HTR-8/SVneo (cell line): ENCODE measurements at regions not wholly inside any gene's neighbourhood (a gene's known extent, or its start where the extent isn't known, plus 50 kb on each side); places are given as distances from the start of the nearest gene placed in this dataset.

Source experiments
- DNase-seq: peaks from one replicate; pipeline ENCODE4 v3.0.0; 2011; ENCODE audit warnings: low spot score, mixed read lengths; ENCODE audit not compliant: insufficient read length
- FAIRE-seq: peaks from 2 replicates; lab custom pipeline; 2011; peaks lifted over from hg19 to GRCh38; lab: Jason Lieb, UNC

GRCh38 chr15:66923438-66923881, 141.9 kb upstream of the SMAD3 start:
- DNase-seq (no peak), FAIRE-seq (peak; percentile 52)

DNA sequence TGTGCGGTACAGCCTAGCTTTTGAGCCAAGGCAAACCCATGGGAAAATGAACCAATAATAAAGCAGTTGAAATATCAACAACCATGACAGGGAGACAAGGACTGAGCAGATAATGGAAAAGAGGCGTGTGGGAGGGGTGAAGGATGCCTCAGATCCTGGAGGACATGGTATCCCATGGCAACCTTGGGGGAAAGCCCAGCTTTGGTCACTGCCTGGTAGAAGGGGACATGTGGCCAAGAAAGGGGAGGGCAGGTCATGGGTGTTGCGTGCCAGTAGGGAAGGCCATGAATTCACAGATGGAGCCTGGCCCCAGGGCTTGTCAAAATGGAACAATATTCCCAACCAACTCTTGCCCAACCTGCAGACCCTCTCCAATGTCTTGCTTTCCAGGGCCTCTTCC, 140.5 kb upstream of the SMAD3 start:
- no peak for FAIRE-seq
- no peak for DNase-seq

- FAIRE-seq = no peak
- DNase-seq = no peak
These were observed 139.7 kb upstream of the SMAD3 start for GRCh38 chr15:66925721-66926120.

DNA sequence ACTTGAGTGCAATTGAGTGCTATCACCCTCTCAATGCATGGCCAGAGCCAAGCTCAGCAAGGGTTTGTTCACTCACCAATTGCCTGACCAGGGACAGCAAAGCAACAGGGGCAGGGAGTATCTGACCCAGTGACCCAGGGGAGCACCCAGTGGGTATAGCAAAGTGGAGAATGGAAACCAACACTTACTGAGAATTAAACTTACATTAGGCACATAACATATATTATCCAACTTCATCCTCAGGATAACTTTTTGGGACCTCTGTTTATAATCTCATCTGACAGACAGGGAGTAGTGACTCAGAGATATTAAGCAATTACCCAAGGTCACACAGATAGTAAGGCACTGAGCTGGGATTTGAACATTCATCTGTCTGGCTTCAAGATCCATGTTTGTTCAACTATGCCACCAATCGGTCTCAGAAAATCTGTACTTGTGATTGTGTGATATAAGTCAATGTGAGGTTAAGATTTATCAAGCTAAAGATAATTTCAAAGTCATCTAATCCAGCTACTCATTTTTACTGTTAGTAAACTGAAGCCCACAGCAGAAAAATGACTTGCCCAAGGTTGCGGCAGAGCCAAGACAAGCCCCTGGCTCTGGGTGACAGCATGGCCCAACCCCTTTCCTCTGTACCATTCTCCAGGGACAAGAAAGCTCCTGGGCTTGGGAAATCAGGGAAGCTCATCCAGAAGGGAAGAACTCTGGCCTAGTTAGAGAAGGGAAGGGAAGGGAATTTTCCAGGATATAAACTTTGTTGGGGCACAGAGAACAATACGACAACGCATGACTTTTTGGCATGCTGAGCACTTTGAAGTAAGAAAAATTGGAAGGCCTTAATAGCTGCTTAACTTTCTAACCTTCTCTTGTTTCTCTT, 138.0 kb upstream of the SMAD3 start:
- FAIRE-seq (no peak), DNase-seq (no peak)

GRCh38 chr15:66928101-66928500, 137.3 kb upstream of the SMAD3 start:
- DNase-seq (no peak), FAIRE-seq (no peak)

DNA sequence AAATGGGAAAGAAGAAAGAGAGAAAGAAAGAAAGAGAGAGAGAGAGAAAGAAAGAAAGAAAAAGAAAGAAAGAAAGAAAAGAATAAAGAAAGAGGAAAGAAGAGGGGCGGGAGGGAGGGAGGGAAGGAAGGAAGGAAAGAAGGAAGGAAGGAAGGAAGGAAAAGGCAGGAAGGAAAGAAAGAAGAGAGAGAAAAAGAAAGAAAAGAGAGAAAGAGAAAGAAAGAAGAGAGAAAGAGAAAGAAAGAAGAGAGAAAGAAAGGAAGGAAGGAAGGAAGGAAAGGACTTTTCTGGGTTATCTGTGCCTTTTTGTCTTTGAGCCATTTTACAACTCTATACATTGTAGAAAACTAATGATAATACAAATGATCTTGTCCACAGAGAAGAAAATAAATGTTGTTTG, 136.6 kb upstream of the SMAD3 start:
- DNase-seq (no peak), FAIRE-seq (no peak)

- FAIRE-seq = no peak
- DNase-seq = no peak
These were observed 135.5 kb upstream of the SMAD3 start for GRCh38 chr15:66929843-66930402.

DNA sequence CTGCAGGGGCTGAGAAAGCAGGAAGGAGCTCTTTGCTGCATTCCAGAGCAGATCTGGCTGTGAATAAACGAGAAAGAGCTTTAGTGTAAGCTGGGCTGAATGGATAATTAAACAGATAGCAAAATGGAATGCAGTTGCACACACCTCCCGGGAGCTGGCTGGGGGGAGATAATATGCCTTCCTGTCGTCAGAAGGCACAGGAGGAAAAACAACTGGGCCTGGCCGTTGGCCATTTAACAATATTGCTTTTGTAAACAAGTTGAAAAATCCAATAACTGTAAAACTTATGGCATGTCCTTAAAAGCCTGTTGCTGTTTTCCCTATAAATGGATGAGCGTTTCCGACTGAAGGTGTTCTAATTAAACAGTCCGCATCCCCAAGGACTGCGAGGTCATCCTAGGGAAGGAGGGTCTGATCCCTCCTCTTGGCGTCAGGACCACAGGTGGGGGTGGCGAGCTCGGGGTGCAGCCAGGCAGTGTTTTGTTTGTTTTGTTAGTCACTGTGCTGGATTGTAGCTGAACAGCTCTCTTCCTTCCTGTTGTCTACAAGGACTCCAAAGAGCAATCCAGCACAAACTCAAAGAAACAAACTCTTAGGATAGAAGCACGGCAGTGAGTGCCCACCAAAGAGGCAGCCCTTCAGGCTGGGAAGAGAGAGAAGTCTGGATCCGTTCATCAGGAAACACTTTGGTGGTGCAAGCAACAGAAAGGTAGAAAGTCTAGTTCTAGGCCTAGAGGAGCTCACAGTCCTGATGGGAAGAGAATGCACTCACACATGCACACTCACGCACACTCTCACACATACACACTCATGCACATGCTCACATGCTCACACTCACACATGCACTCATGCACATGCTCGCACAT, 133.4 kb upstream of the SMAD3 start:
- FAIRE-seq (no peak), DNase-seq (peak; percentile 69)

GRCh38 chr15:66932634-66933024, 132.8 kb upstream of the SMAD3 start:
- DNase-seq = no peak
- FAIRE-seq = peak; percentile 85

DNA sequence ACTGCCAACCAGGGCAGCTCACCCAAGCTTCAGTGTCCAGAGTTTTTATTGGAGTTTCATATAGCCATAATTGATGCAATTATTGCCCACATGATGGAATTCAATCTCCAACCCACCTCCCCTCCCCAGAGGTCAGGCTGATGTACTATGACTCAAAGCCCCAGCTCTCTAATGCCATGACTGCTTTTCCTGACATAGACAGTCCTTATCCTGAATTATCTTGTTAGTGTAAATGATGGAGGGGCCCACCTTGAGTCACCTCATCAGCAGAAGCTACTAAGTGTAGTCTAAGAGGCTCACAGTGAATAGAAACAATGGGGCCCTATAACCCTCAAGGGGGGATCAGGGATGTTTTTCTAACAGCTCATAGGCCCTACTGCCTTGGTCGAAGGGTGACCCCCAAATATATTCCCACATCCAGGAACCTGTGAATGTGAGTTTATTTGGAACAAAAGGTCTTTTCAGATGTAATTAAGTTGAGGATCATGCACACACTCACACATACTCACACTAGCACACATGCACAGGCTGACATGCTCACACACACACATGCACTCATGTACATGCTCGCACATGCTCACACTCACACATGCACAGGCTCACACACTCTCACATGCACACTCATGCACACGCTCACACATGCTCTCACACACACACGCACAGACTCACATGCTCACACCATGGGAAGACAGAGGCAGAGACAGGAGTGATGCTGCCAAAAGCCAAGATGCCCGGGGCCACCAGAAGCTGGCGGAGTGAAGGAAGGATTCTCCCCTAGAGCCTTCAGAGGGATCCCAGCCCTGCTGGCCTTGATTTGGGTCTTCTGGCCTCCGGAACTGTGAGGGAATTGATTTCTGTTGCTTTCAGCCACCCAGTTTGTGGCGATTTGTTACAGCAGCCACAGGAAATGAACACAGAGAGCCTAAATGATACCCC, 131.2 kb upstream of the SMAD3 start:
- no peak for DNase-seq
- peak; percentile 33 for FAIRE-seq

DNA sequence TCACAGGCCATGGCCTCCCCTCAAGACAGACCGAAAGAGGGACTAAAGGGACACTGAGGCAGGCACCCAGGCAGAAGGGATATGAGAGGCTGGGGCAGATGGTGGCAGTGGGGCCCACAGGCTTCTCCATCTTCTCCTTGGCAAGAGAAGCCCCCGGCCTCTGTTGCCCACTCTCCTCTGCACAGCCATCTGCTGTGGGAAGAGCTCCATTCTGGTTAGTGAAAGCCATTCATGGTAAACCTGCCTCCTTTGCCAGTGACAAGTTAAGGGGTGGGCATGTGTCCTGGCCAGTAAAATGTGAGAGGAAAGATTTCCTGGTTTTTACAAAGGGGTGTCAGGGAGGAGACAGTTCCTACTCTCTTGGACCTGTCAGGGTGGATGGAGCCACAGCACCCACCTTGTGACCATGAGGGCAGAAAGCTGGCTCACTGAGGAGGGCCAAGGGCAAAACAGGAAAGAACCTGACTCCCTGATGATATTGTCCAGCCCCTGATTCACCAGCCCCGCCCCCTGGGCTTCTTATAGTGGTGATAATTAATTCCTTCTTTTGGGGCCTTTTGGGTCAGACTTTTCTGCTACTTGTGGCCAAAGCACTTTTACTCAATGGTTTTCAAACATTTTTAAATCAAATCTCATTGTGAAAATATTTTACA, 130.4 kb upstream of the SMAD3 start:
- DNase-seq = no peak
- FAIRE-seq = no peak

DNA sequence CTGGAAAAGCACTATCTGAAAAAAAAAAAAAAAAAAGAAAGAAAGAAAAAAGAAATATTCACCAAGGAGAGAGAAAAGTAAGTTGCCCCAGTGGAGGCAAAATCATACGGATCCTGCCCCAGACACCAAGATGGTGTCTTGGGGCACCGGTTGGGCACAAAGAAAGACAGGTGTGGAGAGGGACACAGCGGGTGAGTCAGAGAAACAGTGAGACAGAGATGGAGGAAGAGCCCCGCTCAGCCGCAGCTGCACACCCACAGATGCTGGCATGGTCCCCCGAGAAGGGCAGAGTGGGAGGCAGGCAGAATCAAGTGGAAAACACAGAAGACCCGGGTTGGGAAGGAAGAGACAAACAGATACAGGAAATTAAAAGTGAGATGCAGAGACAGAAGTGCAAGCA, 129.7 kb upstream of the SMAD3 start:
- no peak for DNase-seq
- FAIRE-seq = no peak

- FAIRE-seq (no peak), DNase-seq (no peak)
These were observed 129.1 kb upstream of the SMAD3 start for GRCh38 chr15:66936109-66936860.

DNA sequence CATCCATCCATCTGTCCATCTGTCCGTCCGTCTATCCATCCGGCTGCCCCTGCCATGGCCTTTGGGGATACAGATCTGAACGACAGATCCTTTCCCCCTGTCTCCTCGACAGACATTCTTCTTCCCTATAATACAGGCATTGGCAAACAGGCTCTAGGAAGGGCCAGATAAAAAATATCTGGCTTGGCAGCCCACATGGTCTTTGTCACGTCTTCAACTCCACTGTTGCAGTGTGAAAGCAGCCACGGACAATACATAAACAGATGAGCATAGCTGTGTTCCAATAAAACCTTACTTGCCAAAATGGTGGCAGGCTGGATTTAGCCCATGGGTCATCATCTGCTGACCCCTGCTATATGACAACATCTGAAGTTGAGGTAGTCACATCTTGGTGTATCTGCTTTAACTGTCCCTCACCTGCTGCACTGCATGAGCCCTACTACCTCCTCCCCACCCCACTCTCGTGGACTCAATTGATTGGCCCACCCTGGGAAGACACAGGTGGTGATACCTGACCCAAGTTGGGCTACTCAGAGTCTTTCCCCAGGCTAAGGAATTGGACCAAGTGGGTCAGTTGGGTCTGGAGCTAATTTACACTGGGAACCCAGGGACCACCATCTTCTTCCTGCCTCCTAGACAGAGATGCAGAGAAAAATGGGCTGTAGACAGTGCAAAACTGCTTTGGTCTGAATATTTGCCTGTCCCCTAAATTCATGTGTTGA, 128.4 kb upstream of the SMAD3 start:
- no peak for FAIRE-seq

GRCh38 chr15:66937588-66937987, 127.8 kb upstream of the SMAD3 start:
- no peak for FAIRE-seq
- DNase-seq = no peak

More for the DNA sequence above, 128.4 kb upstream of the SMAD3 start:
- no peak for DNase-seq

- DNase-seq (no peak), FAIRE-seq (no peak)
These were observed 127.1 kb upstream of the SMAD3 start for GRCh38 chr15:66938114-66938830.

DNA sequence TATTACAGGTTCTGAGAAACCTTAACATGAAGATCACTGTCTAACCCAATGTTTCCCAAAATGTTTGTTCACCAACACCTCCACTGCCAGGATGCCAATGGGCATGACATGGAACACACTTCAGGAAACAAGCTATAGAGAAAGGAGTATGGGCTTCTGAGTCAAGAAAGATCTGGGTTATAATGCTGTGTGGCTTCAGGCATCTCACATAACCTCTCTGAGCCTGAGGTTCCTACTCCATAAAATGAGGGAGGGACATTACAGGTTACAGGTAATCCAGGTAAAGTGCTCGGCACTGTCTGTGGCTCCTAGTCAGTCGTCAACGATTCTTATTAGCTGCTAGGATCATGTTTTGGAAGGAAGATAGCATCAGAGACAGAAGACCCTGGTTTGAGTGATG, 126.4 kb upstream of the SMAD3 start:
- FAIRE-seq (no peak), DNase-seq (no peak)
